ENCODE measurements at regions not wholly inside any gene's neighbourhood (a gene's known extent, or its start where the extent isn't known, plus 50 kb on each side); places are given as distances from the start of the nearest gene placed in this dataset.
"Not testable (repeated sequence)": the region's sequence is repeated elsewhere in the genome, so short reads cannot be mapped to it uniquely, and the experiment has no call there.

DNA sequence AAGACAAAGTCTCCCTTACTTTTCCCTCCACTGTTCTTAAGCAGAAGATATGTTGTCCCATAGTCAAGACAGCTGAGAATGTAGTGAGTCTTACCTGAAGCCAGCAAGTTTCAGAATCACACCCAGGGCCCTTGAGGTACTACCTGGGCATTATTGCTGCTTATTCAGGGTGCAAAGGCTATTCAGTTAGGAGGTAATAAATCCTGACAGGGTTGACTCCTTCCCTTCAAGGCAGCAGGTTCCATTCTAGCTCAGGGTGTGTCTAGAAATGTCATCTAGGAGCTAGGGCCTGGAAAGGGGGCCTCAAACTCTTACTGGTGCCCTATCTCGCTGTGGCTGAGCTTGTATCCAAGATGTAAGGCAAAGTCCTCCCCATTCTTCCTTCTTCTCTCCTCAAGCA lies 259.0 kb downstream of the FAT4 start:
- Histone ChIP-seq H3K27me3 (no peaks in the 10 kb centered on the region), H3K9me3 (no peaks in the 10 kb centered on the region), H3K27ac (no peak overlapping the region), H3K4me1 (no peaks in the 10 kb centered on the region), H3K4me3 (no peak overlapping the region), H3K36me3 (no peaks in the 10 kb centered on the region)
- TF ChIP-seq, protein P1, sequence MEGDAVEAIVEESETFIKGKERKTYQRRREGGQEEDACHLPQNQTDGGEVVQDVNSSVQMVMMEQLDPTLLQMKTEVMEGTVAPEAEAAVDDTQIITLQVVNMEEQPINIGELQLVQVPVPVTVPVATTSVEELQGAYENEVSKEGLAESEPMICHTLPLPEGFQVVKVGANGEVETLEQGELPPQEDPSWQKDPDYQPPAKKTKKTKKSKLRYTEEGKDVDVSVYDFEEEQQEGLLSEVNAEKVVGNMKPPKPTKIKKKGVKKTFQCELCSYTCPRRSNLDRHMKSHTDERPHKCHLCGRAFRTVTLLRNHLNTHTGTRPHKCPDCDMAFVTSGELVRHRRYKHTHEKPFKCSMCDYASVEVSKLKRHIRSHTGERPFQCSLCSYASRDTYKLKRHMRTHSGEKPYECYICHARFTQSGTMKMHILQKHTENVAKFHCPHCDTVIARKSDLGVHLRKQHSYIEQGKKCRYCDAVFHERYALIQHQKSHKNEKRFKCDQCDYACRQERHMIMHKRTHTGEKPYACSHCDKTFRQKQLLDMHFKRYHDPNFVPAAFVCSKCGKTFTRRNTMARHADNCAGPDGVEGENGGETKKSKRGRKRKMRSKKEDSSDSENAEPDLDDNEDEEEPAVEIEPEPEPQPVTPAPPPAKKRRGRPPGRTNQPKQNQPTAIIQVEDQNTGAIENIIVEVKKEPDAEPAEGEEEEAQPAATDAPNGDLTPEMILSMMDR (IDR thresholded peaks at IDR 0.05), result no peak
- no peak for TF ChIP-seq EP300 (IDR thresholded peaks at IDR 0.05)
- 100% methylated on average over 1 of the region's 1 CpG for WGBS
- DNase-seq (ENCODE audit: low spot score in 2 of 2), result no peak

DNA sequence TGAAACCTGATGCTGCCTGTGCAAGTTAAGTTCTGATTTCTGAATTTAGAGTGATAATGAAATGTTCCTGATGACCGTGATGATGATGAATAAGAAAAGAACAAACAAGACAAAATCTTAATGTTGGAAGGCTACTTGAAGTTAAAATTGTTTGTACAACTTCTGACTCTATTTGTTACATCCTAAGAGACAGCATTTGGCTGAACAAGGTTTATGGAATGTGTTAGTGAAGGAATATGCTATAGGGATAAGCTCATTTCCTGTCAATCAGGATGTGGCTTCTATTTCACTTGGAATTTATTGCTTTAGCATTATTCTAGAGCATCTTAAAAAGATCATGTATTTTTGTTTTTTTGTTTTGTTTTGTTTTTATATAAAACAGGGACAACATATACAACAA lies 267.5 kb downstream of the FAT4 start:
- no peaks in the 10 kb centered on the region for H3K9me3 ChIP-seq
- H3K4me1 ChIP-seq, result no peaks in the 10 kb centered on the region
- 72% methylated on average over 1 of the region's 1 CpG for whole genome bisulfite sequencing
- DNase-seq (ENCODE audit: low spot score in 2 of 2), result no peak
- TF ChIP-seq POLR2A (IDR thresholded peaks at IDR 0.05), result no peak
- TF ChIP-seq, protein P1 (IDR thresholded peaks at IDR 0.05), result no peak
- no peak for TF ChIP-seq EP300 (IDR thresholded peaks at IDR 0.05)
- no peak for TF ChIP-seq POLR2AphosphoS5 (IDR thresholded peaks at IDR 0.05)
- no peaks in the 10 kb centered on the region for H3K27me3 ChIP-seq
- no peak overlapping the region for H3K27ac ChIP-seq
- no peaks in the 10 kb centered on the region for H3K36me3 ChIP-seq
- no peak overlapping the region for H3K4me3 ChIP-seq

DNA sequence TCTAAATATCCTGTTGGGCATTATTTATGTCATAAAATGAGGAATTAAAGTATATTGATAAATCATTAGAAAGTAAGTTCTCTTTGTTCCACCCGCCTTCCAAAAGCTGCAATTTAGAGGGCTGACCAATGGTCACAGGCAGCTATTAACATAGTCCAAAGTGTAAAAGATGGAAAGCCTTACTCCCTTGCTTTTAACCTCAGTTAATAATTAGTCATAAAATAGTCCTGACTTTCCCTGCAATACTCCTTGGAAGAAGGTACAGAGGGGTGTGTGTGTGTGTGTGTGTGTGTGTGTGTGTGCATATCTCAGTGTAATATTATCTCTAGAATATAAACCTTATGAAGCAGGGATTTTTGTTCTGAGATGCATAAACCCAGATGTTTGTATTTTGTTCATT lies 275.4 kb downstream of the FAT4 start:
- 86% methylated on average over 1 of the region's 1 CpG for WGBS
- TF ChIP-seq EP300 (IDR thresholded peaks at IDR 0.05) (no peak), POLR2AphosphoS5 (IDR thresholded peaks at IDR 0.05) (no peak), POLR2A (IDR thresholded peaks at IDR 0.05) (no peak)
- TF ChIP-seq, protein P1 (IDR thresholded peaks at IDR 0.05), result no peak

DNA sequence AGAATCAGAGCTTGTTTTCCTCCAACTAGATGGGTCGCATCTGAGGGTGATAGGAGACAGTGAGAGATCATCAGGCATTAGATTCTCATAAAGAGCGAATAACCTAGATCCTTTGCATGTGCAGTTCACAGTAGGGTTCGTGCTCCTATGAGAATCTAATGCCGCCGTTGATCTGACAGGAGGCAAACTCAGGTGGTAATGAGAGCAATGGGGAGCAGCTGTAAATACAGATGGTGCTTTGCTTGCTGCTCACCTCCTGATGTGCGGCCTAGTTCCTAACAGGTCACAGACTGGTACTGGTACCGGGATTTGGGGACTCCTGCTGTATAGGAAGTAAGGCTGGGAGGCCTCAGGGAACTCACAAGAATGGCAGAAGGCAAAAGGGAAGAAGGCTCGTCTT lies 276.5 kb downstream of the FAT4 start:
- no peaks in the 10 kb centered on the region for H3K4me1 ChIP-seq
- H3K36me3 ChIP-seq, result no peaks in the 10 kb centered on the region

More for the DNA sequence above, 275.4 kb downstream of the FAT4 start:
- no peaks in the 10 kb centered on the region for H3K4me1 ChIP-seq
- H3K27me3 ChIP-seq, result no peaks in the 10 kb centered on the region
- no peak overlapping the region for H3K27ac ChIP-seq
- no peak for DNase-seq (ENCODE audit: low spot score in 2 of 2)
- no peak overlapping the region for H3K4me3 ChIP-seq
- no peaks in the 10 kb centered on the region for H3K9me3 ChIP-seq
- no peaks in the 10 kb centered on the region for H3K36me3 ChIP-seq

DNA sequence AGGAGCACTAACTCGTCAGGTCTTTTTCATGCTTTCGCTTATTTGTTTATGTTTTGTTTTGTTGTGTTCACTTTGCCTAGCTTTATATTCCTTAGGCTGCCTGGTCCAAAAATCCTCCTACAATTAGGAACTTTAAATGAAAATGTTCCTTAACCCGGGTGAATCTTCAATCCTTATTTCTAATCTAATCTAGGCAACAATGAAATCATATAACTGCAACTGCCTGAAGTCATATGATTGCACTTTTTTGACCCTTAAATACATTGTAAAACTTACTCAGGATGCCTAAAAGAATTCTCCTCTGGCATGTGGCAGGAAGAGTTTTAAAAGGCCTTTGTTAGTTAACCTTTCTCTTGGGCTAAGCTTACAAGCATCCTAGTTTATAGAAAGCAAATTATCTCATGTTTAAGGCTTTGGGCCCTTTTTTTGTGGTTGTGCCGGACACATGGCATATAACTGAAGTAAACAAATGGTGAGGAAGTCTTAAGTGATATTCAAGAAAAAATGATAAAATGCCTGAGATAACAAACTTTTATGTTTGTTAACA lies 279.4 kb downstream of the FAT4 start:
- no peaks in the 10 kb centered on the region for H3K27me3 ChIP-seq
- H3K4me3 ChIP-seq, result no peak overlapping the region
- no peaks in the 10 kb centered on the region for H3K4me1 ChIP-seq
- no peak for DNase-seq (ENCODE audit: low spot score in 2 of 2)
- TF ChIP-seq POLR2A (IDR thresholded peaks at IDR 0.05) (no peak), EP300 (IDR thresholded peaks at IDR 0.05) (no peak), POLR2AphosphoS5 (IDR thresholded peaks at IDR 0.05) (no peak)
- TF ChIP-seq, protein P1 (IDR thresholded peaks at IDR 0.05), result no peak
- H3K27ac ChIP-seq, result no peak overlapping the region
- no peaks in the 10 kb centered on the region for H3K9me3 ChIP-seq
- 85% methylated on average over 4 of the region's 4 CpGs for WGBS
- H3K36me3 ChIP-seq, result no peaks in the 10 kb centered on the region

More for the DNA sequence above, 276.5 kb downstream of the FAT4 start:
- Histone ChIP-seq H3K27ac (no peak overlapping the region), H3K27me3 (no peaks in the 10 kb centered on the region), H3K4me3 (no peak overlapping the region), H3K9me3 (no peaks in the 10 kb centered on the region)
- no peak for DNase-seq (ENCODE audit: low spot score in 2 of 2)
- TF ChIP-seq POLR2A (IDR thresholded peaks at IDR 0.05) (no peak), EP300 (IDR thresholded peaks at IDR 0.05) (no peak), POLR2AphosphoS5 (IDR thresholded peaks at IDR 0.05) (no peak)
- TF ChIP-seq, protein P1 (IDR thresholded peaks at IDR 0.05), result no peak
- WGBS, result 97% methylated on average over 8 of the region's 8 CpGs

DNA sequence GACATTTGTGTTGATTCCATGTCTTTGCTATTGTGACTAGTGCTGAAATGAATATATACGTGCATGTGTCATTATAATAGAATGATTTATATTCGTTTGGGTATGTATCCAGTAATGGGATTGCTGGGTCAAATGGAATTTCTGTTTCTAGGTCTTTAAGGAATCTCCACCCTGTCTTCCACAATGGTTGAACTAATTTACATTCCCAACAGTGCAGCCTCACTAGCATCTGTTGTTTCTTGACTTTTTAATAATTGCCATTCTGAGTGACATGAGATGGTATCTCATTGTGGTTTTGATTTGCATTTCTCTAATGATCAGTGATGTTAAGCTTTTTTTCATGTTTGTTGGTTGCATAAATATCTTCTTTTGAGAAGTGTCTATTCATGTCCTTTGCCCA lies 291.2 kb downstream of the FAT4 start:
- DNase-seq (ENCODE audit: low spot score in 2 of 2); H3K9me3 ChIP-seq; H3K27me3 ChIP-seq; H3K27ac ChIP-seq; H3K36me3 ChIP-seq; H3K4me1 ChIP-seq; H3K4me3 ChIP-seq: not testable (repeated sequence)
- whole genome bisulfite sequencing, result 63% methylated on average over 2 of the region's 2 CpGs

Measured in suprapubic skin (tissue), 4 donors.